Fibroblast of the aortic adventitia (primary cell): ENCODE measurements at regions not wholly inside any gene's neighbourhood (a gene's known extent, or its start where the extent isn't known, plus 50 kb on each side); places are given as distances from the start of the nearest gene placed in this dataset.

Source experiments
- DNase-seq: peaks from one replicate; pipeline ENCODE4 v3.0.0-alpha.2; 2010; ENCODE audit warnings: low read depth
- H3K4me3 ChIP-seq: 2 replicates; pipeline ENCODE4 v1.5.1; 2011; ENCODE audit warnings: low read depth, mild to moderate bottlenecking, control low read depth, low read length, moderate library complexity
- TF ChIP-seq, protein P1 (sequence below): IDR thresholded peaks from 2 replicates; pipeline ENCODE4 v1.5.1; 2011; ENCODE audit warnings: mild to moderate bottlenecking, low read length, control low read depth, inconsistent platforms; ENCODE audit not compliant: insufficient read depth

DNA sequence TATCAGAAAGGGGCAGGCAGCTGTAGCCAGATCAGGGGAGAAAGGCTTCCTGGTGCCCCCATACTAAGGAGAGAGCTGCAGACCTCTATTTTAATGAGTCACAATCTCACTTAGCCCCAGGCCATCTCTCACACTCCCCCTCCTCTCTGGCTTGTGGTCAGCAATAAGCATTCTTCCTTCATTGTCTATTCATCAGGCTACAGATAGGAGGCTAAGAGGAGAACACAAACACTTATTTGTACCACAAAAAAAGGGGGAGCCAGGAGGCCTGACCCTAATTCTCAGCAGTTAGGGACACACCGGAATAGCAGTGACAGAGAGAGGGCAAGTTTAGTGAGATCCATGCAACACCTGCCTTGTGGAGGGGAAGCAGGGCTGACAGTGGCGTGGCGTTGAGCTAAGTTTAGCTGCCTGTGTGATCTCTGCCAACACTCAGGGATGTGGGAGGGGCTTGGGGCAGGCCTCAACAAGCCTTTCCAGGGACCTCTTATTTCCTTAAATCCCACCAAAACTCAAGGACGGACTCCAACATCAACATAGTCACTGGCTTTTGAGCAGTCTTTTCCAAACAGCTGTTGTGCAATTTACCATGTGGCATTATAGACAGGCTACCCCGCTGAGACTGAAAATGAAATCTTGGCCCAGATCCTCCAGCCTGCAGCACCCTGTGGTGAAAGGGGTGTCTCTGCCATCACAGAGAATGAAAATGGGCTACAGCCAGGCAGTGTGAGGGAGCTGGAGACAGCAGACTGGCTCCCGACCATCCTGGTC lies 191.9 kb upstream of the TSC22D2 start:
- peak overlapping the region; percentile 6 for H3K4me3 ChIP-seq
- TF ChIP-seq, protein P1, sequence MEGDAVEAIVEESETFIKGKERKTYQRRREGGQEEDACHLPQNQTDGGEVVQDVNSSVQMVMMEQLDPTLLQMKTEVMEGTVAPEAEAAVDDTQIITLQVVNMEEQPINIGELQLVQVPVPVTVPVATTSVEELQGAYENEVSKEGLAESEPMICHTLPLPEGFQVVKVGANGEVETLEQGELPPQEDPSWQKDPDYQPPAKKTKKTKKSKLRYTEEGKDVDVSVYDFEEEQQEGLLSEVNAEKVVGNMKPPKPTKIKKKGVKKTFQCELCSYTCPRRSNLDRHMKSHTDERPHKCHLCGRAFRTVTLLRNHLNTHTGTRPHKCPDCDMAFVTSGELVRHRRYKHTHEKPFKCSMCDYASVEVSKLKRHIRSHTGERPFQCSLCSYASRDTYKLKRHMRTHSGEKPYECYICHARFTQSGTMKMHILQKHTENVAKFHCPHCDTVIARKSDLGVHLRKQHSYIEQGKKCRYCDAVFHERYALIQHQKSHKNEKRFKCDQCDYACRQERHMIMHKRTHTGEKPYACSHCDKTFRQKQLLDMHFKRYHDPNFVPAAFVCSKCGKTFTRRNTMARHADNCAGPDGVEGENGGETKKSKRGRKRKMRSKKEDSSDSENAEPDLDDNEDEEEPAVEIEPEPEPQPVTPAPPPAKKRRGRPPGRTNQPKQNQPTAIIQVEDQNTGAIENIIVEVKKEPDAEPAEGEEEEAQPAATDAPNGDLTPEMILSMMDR = peak; percentile 13
- DNase-seq = peak; percentile 95

DNA sequence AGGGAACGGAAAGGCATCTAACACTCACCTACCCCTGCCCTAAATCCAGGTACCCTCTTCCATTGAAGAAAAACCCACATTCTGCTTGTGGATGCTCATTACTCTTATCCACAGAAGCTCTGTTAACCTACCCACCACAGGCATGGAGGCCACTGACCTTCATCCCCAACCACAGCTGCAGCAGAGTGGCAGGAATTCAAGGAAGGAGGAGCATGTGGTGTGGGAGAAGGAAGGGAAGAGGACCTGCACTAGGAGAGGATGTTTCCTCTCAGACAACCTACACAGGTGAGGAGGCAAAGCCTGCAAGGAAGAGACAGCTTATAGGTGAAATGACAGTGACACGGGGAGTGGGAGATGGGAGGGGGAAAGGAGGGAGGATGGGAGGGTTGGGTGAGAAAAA lies 192.5 kb upstream of the TSC22D2 start:
- no peak overlapping the region for H3K4me3 ChIP-seq
- TF ChIP-seq, protein P1 = no peak
- DNase-seq = no peak

GRCh38 chr3:150213577-150213976 lies 194.5 kb upstream of the TSC22D2 start:
- H3K4me3 ChIP-seq = no peak overlapping the region
- DNase-seq = no peak
- TF ChIP-seq, protein P1 = no peak

- no peak overlapping the region for H3K4me3 ChIP-seq
- DNase-seq = no peak
- TF ChIP-seq, protein P1 = no peak
Observed at GRCh38 chr3:150210461-150211110, 197.5 kb upstream of the TSC22D2 start.

GRCh38 chr3:150203273-150203672 lies 204.8 kb upstream of the TSC22D2 start:
- DNase-seq = no peak
- no peak overlapping the region for H3K4me3 ChIP-seq
- TF ChIP-seq, protein P1 = no peak

DNA sequence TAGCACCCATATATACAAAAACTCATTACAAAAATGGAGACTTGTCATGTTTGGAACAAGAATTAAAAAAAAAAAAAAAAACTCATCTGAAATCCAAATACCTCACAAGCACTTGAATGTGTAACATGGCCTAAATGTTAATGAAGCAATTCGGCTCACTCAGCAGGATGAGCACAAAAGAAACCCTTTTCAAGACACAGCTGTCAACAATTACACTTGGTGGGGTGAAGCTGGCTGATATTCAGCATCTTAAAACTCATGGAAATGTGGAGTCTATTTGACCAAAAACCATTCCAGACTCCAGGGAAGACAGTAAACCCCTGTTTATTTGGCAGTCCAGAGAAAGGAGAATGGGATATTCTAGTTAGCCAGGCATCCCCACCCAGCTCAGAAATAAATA lies 205.4 kb upstream of the TSC22D2 start:
- no peak overlapping the region for H3K4me3 ChIP-seq
- no peak for DNase-seq
- TF ChIP-seq, protein P1 = no peak
